CD4-positive, alpha-beta T cell treated with Interleukin-1 beta for 1 hour (primary cell): ENCODE measurements at regions not wholly inside any gene's neighbourhood (a gene's known extent, or its start where the extent isn't known, plus 50 kb on each side); places are given as distances from the start of the nearest gene placed in this dataset.

Experiments used
- DNase-seq, 2 donors: peaks; one replicate each; pipeline ENCODE4 v3.0.0-alpha.2; 2020 to 2022

DNA sequence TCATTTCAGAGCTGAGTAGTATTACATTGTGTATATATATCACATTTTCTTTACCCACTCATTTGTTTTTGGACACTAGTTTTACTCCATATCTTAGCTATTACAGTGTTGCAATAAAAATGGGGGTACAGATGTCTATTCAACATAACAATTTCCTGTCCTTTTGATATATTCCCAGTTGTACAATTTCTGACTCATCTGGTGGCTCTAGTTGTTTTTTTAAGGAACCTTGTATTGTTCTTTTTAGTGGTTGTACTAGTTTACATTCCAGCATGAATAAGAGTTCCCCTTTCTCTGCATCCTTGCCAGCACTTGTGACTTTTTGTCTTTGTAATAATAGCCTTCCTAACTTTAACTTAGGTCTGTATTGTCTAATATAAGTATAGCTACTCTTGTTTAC is 739.9 kb downstream of the XPNPEP1 start:
- no peak for DNase-seq

- no peak for DNase-seq
Observed at GRCh38 chr10:109178591-109178990, 744.7 kb downstream of the XPNPEP1 start.

DNA sequence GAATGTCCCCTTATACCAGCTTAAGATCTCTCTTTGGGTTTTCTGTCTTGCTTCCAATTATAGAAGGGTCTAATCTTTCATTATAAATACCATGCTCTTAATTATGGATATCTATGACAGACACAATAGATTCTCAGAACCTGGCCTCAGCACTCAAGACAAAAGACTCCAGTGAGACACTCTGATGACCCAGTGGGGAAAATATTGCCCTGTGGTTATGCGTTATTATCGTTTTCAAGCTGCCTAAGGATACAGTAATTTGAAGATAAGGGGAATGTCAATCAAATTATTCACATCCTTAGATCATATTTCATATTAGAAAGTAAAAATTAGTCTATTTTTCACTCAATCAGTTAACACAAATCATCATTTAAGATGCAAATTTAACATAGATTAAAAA is 748.8 kb downstream of the XPNPEP1 start:
- DNase-seq = no peak

DNA sequence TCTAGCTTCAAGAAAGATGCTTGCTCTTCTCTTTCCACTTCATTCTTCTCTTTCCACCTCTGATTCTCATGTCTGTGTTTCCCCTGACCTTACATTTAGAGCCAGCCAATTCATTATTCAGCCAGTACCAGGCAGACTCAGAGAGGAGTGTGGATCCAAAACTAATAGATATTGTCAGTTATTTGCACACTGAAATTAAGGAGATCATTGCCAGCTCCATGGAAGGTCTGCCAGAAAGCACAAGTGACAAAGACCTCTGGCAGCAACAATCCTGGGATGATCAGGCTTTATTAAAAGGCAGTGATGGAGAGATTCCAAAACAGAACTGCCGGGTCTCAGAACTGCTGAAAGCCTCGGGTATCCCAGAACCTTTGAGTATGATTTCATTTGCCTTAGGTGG is 749.4 kb downstream of the XPNPEP1 start:
- no peak for DNase-seq

- DNase-seq = no peak
Observed at GRCh38 chr10:109173121-109173520, 750.2 kb downstream of the XPNPEP1 start.

GRCh38 chr10:109166935-109167334 is 756.4 kb downstream of the XPNPEP1 start:
- DNase-seq = no peak

DNA sequence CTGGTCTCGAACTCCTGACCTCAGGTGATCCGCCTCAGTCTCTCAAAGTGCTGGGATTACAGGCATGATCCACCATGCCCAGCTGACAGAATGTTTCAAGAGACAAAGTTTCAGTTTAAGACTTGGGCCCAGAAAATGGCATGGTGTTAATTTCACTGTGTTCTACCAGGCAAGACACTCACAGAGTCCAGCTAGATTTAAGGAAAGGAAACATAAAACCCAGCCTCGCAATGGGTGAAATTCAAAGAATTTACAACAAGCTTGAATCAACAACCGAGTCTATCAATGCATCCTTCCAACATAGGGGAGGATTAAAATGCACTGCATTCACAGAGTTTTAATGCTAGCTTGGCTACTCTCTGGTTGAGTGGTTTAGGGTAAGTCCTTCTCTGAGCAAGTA is 764.0 kb downstream of the XPNPEP1 start:
- no peak for DNase-seq

- no peak for DNase-seq
Observed at GRCh38 chr10:109156396-109156795, 766.9 kb downstream of the XPNPEP1 start.

DNA sequence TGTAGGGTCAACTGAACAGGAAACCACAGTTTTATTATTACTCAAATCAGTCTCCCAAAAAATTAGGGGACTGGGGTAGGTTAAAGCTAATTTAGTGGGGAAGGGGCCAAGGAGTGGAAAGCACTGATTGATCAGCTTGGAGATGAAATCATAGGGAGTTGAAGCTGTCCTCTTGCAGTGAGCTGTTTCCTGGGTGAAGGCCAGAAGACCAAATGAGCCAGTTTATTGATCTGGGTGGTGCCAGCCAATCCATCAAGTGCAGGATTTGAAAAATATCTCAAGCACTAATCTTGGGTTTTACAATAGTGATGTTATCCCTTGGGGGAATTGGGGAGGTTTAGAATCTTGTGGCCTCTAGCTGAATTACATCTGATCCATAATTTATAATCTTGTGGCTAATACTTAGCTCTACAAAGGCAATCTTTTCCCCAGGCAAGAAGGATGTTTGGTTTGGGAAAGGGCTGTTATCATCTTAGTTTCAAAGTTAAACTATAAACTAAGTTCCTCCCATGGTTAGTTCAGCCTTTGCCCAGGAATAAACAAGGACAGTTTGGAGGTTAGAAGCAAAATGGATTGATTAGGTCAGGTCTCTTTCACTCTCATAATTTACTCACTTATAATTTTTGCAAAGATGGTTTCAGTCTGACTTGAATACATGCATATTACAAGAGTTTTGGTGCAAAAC is 773.5 kb downstream of the XPNPEP1 start:
- no peak for DNase-seq

DNA sequence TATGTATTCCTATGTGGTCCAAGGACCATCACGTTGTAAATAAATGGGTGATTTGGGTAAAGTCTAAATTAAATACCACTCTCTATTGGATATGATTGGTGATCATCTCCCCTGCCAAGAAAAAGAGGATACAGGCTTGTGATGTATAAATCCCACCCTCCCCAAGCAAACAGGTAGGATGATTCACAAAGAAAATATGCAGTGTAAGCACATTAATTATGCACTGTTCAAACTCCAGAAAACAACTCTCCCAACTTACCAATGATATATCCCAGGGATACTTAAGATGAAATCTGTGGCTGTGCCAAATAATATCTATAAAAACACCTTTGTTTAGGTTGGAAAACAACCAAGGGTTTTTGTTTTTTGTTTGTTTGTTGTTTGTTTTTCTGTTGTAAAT is 795.9 kb downstream of the XPNPEP1 start:
- DNase-seq = no peak

GRCh38 chr10:109126541-109126940 is 796.8 kb downstream of the XPNPEP1 start:
- DNase-seq = no peak

DNA sequence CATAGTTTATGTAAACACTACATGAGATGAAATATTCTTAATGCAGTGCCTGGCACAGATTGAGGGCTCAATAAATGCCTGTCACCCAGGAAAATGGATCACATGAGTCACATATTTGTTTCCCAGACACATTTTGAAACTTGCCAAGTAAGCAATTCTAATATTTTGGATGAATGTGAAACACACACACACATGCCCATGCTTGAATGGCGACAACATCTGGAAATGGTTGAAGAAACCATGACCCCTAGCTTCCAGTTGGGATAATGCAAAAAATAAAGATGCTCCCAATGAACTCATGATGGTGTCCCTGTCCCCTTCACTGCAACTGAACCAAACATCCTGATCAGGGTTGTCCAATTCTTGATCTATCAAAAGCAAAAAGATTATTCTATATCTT is 797.3 kb downstream of the XPNPEP1 start:
- no peak for DNase-seq

DNA sequence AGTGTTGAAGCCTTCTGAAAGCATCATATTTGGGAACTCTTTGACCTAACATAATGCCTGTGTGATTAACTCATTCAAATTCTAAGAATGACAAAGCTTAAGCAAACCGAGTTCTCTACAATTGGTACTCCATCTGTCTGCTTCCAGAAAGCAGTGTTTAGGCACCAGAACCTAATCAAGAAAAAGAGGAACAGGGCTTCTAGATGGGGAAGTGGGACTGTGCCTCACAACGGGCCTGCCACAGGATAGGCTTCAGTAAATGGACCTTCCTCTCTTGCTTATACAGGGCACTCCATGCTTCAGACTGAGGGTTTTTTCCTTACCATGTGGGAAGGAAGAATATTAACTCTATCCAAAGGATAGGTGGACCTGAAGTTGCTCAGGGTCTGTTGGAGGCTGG is 808.1 kb downstream of the XPNPEP1 start:
- no peak for DNase-seq

DNA sequence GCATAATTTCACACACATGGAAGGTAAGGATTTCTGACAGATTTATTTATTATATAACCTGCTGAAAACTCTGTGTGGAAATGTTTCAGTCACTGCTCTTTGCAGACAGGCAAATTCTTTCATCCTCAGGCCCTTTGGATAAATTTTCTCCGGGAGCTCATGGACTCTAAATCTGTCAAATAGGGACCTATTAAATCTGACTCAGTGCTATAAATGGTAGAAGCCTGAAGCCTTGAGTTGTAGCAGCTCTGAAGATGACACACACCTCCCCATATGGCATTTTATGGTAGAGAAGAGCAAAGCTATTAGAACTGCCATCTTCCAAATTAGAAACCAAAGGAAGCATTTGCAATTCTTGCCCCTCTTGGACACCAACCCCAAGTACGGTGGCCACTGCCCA is 808.7 kb downstream of the XPNPEP1 start:
- no peak for DNase-seq

DNA sequence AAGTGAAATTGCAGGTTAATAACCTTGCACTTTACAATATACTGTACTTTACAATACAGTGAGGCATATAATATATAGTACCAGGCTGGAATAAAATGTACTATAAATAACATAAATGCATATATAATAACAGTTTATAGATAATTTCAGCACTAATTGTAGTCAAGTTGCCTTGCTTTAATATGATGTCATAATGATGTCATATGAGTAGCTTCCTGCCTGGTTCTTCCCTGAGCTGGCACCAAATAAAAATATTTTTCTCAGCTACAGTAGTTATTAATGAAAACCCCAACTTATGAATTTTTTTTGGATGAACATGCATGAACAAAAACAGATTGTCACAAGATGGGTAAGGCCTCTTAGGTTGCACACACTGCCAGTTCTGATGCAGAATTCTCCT is 816.7 kb downstream of the XPNPEP1 start:
- no peak for DNase-seq

- no peak for DNase-seq
Observed at GRCh38 chr10:109105725-109106124, 817.6 kb downstream of the XPNPEP1 start.

DNA sequence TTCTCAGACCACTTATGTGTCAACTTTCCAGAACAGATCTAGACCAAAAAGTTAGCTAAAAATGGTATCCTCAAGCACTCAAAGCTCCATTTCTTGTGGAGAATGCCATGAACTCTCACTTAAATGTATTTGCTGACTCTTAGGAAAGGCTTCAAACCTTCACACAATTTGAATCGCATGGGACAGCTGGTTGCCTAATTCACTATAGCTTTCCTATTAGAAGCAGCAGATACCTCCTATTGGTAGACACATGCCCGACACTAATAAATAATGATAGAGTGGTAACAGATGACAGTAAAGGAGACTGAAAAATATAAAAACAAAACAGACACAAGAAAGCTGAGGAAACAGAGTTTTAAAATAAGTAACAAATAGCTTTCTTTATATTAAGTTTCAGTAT is 818.5 kb downstream of the XPNPEP1 start:
- no peak for DNase-seq

DNA sequence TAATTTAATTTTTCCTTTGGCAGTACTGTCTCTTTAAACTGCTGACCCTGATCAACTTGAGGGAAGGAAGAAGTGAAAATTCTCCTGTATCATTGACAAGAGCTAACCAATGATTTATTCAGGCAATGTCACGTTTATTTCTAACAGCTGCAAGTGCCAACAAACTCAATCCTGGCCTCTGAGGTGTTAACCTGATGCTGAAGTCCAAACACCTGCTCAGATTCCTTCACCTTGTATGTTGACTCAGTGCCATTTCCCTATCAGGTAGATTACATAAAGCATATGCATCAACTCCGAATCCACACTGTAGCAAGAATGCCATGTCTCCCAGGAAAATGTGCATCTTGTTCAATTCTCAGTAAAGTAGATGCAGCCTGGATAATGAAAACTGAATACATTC is 820.0 kb downstream of the XPNPEP1 start:
- no peak for DNase-seq

- no peak for DNase-seq
Observed at GRCh38 chr10:109089779-109090178, 833.5 kb downstream of the XPNPEP1 start.

DNA sequence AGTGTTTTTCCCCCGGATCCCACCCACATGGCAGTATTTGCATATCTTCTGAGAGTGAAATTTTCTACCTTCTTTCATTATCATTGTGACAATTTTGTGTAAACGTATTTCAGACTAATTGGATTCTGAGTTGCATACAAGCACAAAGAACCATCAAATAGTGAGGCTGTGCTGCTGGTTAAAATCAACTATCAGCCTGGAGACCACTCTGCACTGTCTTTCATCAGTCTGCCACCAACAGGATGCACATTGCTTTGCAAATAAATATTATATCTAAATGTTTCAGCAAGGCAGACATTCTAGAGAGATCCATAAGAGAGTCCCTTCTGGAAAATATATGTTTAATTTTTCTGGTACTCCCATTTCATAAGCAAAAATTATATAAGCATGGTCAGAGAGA is 851.8 kb downstream of the XPNPEP1 start:
- no peak for DNase-seq

GRCh38 chr10:109070492-109070891 is 852.8 kb downstream of the XPNPEP1 start:
- DNase-seq = no peak

GRCh38 chr10:109067031-109067430 is 856.3 kb downstream of the XPNPEP1 start:
- no peak for DNase-seq

GRCh38 chr10:109065821-109066220 is 857.5 kb downstream of the XPNPEP1 start:
- DNase-seq = no peak

- DNase-seq = no peak
Observed at GRCh38 chr10:109062371-109062770, 860.9 kb downstream of the XPNPEP1 start.

DNA sequence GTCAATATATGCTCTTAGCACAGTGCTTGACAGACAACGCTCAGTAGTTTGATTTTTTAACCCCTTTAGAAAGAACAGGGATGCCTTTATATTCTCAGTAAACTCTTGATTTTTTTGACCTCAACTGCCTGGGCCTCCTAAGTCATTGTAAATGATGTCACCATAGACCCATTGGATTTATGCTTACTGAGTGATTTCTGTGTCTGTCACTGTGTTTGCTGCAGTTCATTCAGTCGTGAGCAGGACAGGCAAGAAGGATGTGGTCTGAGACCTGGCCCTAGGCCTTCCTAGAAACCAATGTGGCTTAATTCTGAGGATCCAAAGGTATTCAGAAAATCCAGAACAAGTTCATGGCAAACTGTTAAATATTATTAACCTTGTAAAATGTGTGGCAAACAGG is 868.1 kb downstream of the XPNPEP1 start:
- DNase-seq = no peak

- DNase-seq = no peak
Observed at GRCh38 chr10:109047856-109048255, 875.5 kb downstream of the XPNPEP1 start.
